Nephron (organoid): ENCODE measurements at regions not wholly inside any gene's neighbourhood (a gene's known extent, or its start where the extent isn't known, plus 50 kb on each side); places are given as distances from the start of the nearest gene placed in this dataset.
"Not testable (repeated sequence)": the region's sequence is repeated elsewhere in the genome, so short reads cannot be mapped to it uniquely, and the experiment has no call there.

Experiments used
- H3K27ac Mint-ChIP-seq, 3 experiments: 2 replicates each; pipeline ENCODE4 v1.8.0; 2020; ENCODE audit warnings: mixed read lengths in 3 of 3, mild to moderate bottlenecking in 2 of 3, moderate library complexity in 1 of 3
- H3K27me3 Mint-ChIP-seq: 2 replicates; pipeline ENCODE4 v1.8.0; 2021; ENCODE audit warnings: low read depth, mild to moderate bottlenecking, moderate library complexity, mixed read lengths
- H3K36me3 Mint-ChIP-seq: 2 replicates; pipeline ENCODE4 v1.8.0; 2020; ENCODE audit warnings: low read depth, mixed read lengths
- H3K4me1 Mint-ChIP-seq: 2 replicates; pipeline ENCODE4 v1.8.0; 2020; ENCODE audit warnings: mixed read lengths
- H3K4me3 Mint-ChIP-seq, 3 experiments: 2 replicates each; pipeline ENCODE4 v1.8.0; 2020; ENCODE audit warnings: mild to moderate bottlenecking in 3 of 3, mixed read lengths in 3 of 3, moderate library complexity in 2 of 3
- H3K9me3 Mint-ChIP-seq: 2 replicates; pipeline ENCODE4 v1.8.0; 2020; ENCODE audit warnings: mixed read lengths
- TF ChIP-seq, protein P1 (sequence below), 3 experiments: fragments of 200-600 bp; sonication (generic); IDR thresholded peaks; one replicate each; pipeline ENCODE4 v1.5.0; 2021; ENCODE audit warnings: antibody characterized with exemption in 3 of 3; ENCODE audit not compliant: unreplicated experiment in 3 of 3

DNA sequence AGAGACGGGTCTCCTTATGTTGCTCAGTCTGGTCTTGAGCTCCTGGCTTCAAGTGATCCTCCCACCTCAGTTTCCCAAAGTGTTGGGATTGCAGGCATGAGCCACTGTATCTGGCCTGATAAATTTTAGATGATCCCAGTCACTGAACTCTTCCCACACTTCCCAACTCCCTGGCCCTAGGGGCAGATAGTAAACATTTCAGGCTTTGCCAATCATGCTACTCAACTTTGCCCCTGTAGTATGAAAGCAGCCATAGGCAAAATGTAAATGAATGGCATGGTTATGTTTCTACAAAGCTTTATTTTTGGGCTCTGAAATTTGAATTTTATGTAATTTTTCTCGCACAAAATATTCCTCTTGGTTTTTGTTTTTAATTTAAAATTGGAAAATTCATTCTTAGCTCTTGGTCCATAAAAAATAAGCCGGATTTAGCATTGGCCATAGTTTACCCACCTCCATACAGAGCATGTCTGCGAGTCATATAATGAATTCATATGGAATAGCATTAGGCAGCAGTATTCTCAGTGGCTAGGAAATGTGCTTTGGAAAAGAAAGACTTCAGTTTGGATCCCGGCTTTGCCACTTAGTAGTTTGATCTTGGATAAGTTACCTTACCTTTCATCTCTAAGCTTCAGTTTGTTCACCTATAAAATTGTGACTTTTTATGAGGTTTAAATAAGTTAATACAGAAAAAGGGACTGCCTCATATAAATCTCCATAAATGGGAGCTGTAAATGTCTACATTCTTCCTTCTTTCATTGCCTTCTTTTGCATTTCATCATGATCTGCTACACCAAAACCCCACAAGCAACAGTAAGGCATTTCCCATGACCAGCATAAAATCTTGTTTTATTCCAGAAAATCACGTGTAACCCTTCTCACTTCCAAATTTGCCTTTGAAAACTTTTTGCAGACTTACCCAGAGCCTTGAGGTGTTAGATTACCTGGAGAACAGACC, 360.3 kb upstream of the TPM1 start:
- Mint-ChIP-seq H3K4me3 (no peak overlapping the region), H3K9me3 (peaks cover 4% of the 10 kb centered on the region), H3K36me3 (peaks cover 33% of the 10 kb centered on the region), H3K27ac (no peak overlapping the region), H3K4me1 (peaks cover 16% of the 10 kb centered on the region), H3K27me3 (no peaks in the 10 kb centered on the region)
- TF ChIP-seq, protein P1, sequence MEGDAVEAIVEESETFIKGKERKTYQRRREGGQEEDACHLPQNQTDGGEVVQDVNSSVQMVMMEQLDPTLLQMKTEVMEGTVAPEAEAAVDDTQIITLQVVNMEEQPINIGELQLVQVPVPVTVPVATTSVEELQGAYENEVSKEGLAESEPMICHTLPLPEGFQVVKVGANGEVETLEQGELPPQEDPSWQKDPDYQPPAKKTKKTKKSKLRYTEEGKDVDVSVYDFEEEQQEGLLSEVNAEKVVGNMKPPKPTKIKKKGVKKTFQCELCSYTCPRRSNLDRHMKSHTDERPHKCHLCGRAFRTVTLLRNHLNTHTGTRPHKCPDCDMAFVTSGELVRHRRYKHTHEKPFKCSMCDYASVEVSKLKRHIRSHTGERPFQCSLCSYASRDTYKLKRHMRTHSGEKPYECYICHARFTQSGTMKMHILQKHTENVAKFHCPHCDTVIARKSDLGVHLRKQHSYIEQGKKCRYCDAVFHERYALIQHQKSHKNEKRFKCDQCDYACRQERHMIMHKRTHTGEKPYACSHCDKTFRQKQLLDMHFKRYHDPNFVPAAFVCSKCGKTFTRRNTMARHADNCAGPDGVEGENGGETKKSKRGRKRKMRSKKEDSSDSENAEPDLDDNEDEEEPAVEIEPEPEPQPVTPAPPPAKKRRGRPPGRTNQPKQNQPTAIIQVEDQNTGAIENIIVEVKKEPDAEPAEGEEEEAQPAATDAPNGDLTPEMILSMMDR (IDR thresholded peaks at IDR 0.05; ENCODE audit: unreplicated experiment in 3 of 3): no peak

DNA sequence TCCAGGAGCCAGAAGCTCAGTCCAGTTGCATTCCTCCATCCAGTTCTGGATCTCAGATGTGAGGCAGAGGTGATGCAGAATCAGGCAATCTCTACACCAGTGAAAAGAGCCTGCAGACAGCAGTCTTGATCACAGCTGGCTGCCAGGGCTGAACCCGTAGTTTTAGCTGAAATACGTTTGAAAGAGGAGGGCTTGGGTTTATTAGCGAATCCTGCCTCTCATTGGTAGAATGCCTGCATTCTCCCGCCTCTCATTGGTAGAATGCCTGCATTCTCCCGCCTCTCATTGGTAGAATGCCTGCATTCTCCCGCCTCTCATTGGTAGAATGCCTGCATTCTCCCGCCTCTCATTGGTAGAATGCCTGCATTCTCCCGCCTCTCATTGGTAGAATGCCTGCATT, 359.4 kb upstream of the TPM1 start:
- H3K4me3 Mint-ChIP-seq, H3K27me3 Mint-ChIP-seq, H3K9me3 Mint-ChIP-seq: not testable (repeated sequence)
- H3K36me3 Mint-ChIP-seq: peaks cover 37% of the 10 kb centered on the region
- H3K4me1 Mint-ChIP-seq: peaks cover 16% of the 10 kb centered on the region
- peak overlapping the region in 2 of 3 experiments; percentile 26 to 60 for H3K27ac Mint-ChIP-seq

DNA sequence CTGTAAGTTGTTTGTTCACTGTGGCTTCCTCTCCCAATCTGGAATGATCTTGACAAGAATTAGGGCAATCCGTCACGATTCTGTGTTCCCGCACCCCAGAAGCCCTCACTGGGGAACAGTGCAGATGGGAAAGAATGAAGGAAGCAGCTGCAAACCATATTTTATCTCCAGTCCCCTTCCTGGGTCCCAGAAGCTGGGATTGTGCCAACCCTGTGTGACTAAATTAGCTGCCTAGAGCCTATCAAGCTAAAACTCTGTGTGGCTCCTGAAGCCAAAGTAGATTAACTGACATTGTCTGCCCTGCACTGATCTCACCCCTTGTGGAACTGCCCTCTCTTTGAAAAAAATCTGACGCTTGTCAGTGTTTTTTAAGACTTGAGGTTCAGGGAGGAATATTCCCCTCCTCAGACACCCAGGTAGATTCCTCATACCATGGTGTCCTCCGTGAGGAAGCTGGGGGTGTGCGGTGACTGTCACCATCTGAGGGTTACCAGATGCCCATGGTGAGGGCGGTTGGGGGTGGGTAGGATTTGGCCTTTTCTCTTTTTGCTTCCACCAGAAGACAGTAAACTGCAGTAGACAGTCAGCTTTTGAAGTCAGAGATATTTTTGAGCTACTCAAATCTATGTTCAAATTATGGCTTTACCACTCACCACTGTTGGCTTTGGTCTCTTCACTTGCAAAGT, 358.3 kb upstream of the TPM1 start:
- TF ChIP-seq, protein P1 (IDR thresholded peaks at IDR 0.05; ENCODE audit: unreplicated experiment in 3 of 3): no peak
- peak overlapping the region in 1 of 3 experiments; percentile 56 for H3K4me3 Mint-ChIP-seq
- H3K9me3 Mint-ChIP-seq: peaks cover 4% of the 10 kb centered on the region
- peaks cover 45% of the 10 kb centered on the region for H3K36me3 Mint-ChIP-seq
- peak overlapping the region; percentile 7 to 60 (median 26) for H3K27ac Mint-ChIP-seq
- no peaks in the 10 kb centered on the region for H3K27me3 Mint-ChIP-seq
- peaks cover 16% of the 10 kb centered on the region for H3K4me1 Mint-ChIP-seq

DNA sequence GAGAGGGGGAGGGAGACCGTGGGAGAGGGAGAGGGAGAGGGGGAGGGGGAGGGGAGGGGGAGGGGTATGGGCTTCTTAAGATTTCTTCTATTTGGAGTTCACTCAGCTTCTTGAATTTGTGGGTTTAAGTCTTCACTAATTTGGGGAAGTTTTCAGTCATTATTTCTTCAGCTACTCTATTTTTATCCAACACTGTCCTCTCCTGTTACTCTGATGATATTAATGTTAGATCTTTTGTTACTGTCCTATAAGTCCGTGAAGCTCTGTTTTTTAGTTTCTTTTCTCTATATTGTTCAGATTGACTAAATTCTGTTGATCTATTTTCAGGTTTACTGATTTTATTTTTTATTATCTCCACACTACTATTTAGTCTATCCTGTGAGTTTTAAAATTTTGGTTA, 351.5 kb upstream of the TPM1 start:
- Mint-ChIP-seq H3K4me3 (no peak overlapping the region), H3K4me1 (no peaks in the 10 kb centered on the region), H3K27me3 (no peaks in the 10 kb centered on the region), H3K36me3 (peaks cover 60% of the 10 kb centered on the region), H3K9me3 (peaks cover 4% of the 10 kb centered on the region), H3K27ac (peak overlapping the region; percentile 52 to 72 (median 72))
- TF ChIP-seq, protein P1 (IDR thresholded peaks at IDR 0.05; ENCODE audit: unreplicated experiment in 3 of 3): no peak

DNA sequence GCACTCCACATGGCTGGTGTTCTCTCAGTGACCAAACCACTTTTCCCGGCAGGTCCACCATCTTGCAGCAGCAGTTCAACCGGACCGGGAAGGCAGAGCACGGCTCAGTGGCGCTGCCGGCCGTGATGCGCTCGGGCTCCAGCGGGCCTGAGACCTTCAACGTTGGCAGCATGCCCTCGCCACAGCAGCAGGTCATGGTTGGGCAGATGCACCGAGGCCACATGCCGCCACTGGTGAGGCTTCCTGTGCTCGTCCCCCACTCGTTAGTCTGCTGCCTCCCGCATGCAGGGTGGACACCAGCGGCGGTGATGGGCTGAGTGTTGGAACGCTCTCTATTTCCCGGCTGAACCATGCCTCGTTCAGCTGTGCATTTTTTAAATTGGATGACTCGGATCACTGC, 344.9 kb upstream of the TPM1 start:
- Mint-ChIP-seq H3K36me3 (peaks cover 65% of the 10 kb centered on the region), H3K27ac (no peak overlapping the region)

GRCh38 chr15:62698646-62699045, 343.9 kb upstream of the TPM1 start:
- Mint-ChIP-seq H3K9me3 (no peaks in the 10 kb centered on the region), H3K4me3 (no peak overlapping the region), H3K36me3 (peaks cover 71% of the 10 kb centered on the region), H3K4me1 (no peaks in the 10 kb centered on the region), H3K27me3 (no peaks in the 10 kb centered on the region), H3K27ac (no peak overlapping the region)
- TF ChIP-seq, protein P1 (IDR thresholded peaks at IDR 0.05; ENCODE audit: unreplicated experiment in 3 of 3): no peak

More for the DNA sequence above, 344.9 kb upstream of the TPM1 start:
- no peak overlapping the region for H3K4me3 Mint-ChIP-seq
- TF ChIP-seq, protein P1 (IDR thresholded peaks at IDR 0.05; ENCODE audit: unreplicated experiment in 3 of 3): no peak
- no peaks in the 10 kb centered on the region for H3K27me3 Mint-ChIP-seq
- no peaks in the 10 kb centered on the region for H3K4me1 Mint-ChIP-seq
- H3K9me3 Mint-ChIP-seq: no peaks in the 10 kb centered on the region
